ENCODE measurements at regions not wholly inside any gene's neighbourhood (a gene's known extent, or its start where the extent isn't known, plus 50 kb on each side); places are given as distances from the start of the nearest gene placed in this dataset.

- TF ChIP-seq, protein P1, sequence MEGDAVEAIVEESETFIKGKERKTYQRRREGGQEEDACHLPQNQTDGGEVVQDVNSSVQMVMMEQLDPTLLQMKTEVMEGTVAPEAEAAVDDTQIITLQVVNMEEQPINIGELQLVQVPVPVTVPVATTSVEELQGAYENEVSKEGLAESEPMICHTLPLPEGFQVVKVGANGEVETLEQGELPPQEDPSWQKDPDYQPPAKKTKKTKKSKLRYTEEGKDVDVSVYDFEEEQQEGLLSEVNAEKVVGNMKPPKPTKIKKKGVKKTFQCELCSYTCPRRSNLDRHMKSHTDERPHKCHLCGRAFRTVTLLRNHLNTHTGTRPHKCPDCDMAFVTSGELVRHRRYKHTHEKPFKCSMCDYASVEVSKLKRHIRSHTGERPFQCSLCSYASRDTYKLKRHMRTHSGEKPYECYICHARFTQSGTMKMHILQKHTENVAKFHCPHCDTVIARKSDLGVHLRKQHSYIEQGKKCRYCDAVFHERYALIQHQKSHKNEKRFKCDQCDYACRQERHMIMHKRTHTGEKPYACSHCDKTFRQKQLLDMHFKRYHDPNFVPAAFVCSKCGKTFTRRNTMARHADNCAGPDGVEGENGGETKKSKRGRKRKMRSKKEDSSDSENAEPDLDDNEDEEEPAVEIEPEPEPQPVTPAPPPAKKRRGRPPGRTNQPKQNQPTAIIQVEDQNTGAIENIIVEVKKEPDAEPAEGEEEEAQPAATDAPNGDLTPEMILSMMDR (conservative IDR thresholded peaks at IDR 0.05; ENCODE audit: low read length) = no peak
- no peak for TF ChIP-seq EZH2phosphoT487 (IDR thresholded peaks at IDR 0.05; ENCODE audit: borderline replicate concordance, low read depth, low read length)
Measured at GRCh38 chr4:151991884-151992167, 231.0 kb upstream of the GATB start.

Data from OCI-LY7 (cell line).